HG03457 (cell line): ENCODE measurements at regions not wholly inside any gene's neighbourhood (a gene's known extent, or its start where the extent isn't known, plus 50 kb on each side); places are given as distances from the start of the nearest gene placed in this dataset.

Experiments
- ATAC-seq: cut with Tn5 transposase; IDR thresholded peaks from one replicate; pipeline ENCODE4 v1.9.1; 2021; ENCODE audit warnings: moderate number of reproducible peaks; ENCODE audit not compliant: unreplicated experiment

DNA sequence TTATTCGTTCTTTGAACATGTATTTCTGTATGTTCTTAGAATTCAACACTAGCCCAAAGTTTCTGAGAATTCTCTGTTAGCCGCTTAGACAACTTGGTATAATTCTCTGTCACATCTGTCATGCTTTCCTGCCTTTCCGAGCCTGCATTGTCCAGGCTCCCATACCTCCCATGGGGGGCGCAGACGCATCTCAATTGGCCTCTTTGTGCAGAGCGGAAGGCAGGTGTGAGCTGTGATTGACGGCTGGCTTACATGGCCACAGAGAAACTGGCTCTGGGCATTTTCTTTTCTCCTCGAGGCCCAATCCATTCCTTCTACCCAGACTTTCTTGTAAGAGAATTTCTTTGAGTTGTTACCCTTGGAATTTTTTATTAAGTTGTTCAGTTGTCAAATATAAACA is 132.7 kb upstream of the SESN3 start:
- no peak for ATAC-seq

DNA sequence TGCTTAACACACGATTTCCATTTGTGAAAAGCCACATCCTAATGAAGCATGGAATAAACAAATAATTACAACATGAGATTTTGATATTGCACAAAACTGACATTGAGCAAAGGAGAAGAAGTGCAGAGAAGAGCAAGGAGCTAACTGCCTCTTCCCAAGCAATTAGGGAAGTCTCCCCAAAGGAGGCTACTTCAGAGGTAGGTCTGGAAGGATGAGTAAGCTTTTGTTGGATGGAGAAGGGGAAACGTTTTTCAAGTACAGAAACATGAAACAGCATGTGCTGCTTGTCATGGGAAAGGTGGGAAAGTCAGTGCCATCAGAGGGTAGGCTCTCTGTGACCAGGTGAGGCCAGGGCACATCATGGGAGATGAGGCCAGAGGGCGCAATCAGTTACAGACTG is 132.2 kb upstream of the SESN3 start:
- no peak for ATAC-seq

DNA sequence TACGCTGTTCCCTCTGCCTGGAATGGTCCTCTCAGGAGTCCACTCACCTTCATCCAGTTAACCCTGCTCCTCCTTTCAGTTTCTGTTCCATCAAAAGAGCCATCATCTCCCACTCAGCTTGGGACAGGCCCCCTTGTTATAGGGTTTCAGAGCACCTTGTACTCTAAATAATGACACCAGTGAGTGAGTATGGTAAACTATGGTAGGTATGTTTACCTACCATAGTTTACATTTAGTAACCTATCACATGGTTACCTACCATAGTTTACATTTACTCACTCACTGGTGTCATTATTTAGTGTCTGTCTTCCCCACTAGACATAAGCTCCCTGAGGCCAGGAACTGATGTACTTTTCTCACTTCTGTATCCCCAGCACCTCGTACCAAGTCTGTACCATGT is 130.2 kb upstream of the SESN3 start:
- no peak for ATAC-seq

DNA sequence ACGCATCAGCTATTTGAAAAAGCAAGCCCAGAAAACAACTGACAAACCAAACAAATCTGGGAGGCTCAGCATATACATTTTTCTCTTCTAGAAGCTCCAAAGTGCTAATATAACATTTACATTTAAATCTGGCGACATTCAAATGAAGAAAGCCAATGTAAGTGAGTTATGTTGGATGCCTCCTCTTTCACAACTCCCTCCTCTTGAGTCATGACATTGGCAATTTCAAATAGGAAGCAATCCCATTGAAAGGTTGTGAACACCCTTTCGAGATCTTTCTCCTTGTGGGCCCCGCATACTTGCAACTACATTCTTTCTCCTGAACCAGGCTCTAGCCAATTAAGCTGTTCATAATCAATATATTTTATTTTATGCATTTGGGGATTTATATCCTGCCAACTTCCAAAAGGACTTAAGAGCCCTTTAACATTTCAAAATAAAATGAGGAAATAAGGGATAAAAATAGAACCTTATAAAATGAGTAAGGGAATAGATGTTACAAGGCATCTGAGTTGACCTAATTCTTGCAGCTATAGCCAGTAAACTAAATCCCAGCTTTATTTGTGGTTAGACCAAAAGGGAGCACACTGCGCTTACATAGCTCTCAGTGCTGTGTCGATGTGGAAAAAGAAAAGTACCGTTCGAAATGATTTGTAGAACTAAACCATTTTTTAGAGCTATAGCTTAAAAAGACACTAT is 129.5 kb upstream of the SESN3 start:
- no peak for ATAC-seq

DNA sequence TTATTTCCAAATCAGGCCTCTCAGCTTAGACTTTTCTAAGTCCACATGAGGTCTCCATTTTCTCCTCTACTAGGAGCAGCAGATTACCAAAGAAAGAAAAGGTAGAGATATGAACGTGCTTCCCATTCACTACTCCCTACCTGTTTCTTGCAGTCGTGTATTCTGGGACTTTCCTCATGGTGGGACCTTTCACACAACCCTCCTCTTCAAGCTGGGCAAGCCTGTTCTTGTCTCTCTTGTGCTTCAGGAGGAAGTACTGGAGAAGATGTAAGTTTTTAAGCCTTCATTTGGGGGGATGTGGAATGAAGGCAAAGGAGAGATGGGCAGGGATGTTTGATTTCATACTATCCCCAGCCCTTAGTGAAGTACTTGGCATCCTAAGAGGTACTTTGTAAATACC is 128.8 kb upstream of the SESN3 start:
- ATAC-seq: no peak

DNA sequence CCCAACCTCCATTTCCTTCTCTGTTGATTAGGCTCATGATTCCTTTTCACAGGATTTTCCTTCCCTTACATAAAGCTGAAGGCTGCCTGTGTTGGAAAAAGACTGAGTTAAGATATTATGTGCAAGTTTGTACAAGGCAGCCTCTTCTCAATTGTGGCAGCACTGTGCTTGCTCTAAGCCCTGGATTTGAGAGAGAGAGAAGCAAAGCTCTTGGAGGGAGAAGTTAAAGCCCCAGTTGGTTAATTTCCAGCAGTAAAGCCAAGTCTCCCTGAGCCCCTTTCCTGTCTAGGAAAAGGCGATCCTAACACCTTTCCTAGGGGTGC is 128.3 kb upstream of the SESN3 start:
- ATAC-seq: no peak

DNA sequence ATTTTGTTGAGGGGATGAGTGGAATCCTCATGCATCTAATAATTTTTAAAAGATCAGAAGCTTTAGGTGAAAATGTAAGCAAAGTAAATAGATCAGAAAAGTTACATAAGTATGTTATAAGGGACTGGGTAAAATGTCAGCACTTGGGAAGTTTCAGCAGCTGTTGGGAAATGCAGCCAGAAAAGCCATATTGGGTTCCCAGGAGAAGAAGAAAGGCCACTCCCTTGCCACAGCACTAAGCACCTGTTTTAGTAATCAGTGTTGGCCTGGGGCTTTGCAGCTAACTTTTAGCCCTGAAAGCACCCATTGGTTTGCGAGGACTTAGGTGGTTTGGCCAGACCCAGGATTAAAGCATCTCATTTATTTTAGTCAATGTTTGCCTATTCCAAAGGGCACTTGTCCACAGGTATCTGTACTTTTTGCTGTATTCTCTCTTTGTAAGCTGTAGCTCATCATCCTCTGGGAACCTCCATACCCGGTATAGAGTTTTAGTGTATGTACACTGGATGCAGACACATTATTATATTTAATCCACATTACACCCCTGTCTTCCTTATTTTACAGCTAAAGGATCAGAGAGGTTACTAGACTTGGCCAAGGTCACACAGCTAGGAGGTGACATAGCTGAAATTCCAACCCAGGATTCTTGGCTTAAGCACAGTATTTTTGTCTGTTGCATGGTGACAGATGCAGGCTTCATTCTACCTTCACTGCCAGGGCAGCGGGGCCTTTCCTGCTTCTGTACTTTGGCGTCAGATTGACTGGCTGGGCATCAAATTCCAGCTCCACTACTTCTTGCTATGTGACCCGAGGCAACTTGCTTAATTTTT is 127.7 kb upstream of the SESN3 start:
- no peak for ATAC-seq

DNA sequence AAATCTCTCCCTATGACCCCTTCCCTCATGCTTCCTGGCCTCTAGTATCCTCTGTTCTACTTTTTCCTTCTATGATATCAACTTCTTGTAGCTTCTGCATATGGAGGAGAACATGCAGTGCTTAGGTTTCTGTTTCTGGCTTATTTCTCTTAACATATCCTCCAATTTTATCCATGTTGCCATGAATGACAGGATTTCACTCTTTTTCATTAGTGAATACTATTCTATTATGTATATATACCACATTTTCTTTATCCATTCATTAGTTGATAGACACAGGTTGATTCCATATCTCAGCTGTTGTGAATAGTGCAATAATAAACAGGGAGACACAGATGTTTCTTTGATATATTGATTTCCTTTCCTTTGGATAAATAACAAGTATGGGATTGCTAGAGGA is 123.3 kb upstream of the SESN3 start:
- no peak for ATAC-seq

DNA sequence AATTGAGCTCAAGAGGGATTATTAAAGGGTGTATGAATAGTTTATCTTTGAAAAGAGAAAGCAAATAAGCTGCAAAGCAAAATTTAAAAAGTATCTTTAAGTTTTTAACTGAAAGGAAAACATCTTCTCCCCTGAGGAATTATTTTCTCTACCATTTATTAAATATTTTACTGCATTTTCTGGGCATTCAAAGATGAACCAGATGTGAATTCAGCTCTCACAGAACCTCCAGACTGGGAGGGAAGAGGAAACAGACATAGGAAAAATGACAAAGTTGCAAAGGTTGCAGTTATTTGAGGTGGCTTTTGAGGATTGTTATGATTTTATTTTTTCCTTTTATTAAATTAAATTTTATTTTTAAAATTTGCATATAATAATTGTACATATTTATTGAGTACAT is 122.7 kb upstream of the SESN3 start:
- ATAC-seq: no peak

DNA sequence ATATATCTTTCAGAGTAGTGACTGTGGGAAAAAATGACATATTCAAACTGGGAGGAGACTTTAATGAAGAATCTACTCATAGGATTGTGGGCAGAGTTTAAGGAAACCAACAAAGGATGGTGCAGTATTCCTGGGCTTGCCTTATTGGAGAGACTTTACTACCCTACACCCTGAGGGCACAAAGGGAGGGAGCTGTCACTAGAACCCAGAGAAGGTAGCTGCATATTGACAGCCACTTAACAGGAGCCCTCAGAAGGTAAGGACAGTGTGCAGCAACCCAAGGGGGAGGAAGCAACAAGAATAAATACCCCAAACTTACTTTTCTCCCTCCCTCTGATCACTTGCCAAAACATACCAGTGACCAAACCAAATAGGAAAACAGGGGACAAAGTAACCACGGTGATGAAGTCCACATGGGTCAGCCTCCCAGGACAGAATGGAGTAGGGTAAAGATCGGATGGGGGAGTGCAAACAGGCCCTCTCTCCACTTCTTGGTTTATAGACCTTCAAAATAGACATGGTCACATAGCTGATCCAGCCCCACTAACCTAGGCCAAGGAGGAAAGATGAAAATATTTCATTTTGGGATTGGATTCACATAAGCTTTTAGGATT is 121.8 kb upstream of the SESN3 start:
- ATAC-seq: no peak

DNA sequence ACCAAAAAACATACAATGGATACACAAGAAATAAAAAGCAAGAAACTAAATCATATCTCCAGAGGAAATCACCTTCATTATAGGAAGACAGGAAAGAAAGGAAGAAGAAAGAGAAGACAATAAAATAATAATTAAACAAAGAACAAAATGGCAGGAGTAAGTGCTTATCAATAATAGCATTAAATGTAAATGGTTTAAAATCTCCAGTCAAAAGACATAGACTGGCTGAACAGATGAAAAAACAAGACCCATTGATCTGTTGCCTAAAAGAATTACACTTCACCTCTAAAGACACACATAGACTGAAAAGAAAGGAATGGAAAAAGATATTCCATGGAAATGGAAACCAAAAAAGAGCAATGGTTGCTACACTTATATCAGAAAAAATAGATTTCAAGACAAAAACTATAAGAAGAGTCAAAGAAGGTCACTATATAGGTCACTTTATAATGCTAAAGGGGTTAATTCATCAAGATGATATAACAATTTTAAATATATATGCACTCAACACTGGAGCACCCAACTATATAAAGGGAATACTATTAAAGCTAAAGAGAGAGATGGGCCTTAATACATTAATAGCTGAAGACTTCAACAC is 118.4 kb upstream of the SESN3 start:
- no peak for ATAC-seq

DNA sequence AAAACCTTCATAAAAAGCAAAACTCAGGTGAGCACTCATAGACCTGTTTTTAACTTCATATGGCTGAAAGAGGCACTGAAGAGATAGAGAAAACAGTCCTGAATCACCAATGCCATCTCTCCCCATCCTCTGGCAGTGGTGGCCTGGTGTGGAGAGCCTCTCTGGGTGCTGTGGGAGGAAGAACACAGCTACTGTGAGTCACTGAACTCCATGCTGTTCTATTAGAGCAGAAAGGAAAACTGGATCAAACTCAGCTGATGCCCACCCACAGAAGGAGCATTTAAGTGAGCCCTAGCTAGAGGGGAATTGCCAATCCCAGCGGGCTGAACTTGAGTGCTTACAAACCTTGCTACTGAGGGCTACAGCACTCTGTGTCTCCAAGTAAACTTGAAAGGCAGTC is 115.3 kb upstream of the SESN3 start:
- no peak for ATAC-seq

DNA sequence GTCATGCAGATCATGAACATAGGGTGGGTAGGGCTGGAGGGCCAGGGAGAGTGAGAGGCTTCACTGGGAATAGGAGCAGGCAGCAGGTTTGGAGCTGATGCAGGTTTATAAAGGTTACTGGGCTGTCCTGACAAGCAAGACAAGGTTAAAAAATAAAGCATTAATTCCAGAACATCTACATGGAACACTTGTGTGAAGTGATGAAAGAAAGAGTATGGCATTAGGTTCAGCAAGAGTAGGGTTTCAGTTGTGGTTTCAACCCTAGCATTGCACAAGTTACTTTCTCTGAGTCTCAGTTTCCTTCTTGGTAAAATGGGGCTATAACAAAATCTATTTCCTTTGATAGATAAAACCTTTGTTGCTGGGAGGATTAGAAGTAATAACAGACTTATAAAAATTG is 114.6 kb upstream of the SESN3 start:
- no peak for ATAC-seq

DNA sequence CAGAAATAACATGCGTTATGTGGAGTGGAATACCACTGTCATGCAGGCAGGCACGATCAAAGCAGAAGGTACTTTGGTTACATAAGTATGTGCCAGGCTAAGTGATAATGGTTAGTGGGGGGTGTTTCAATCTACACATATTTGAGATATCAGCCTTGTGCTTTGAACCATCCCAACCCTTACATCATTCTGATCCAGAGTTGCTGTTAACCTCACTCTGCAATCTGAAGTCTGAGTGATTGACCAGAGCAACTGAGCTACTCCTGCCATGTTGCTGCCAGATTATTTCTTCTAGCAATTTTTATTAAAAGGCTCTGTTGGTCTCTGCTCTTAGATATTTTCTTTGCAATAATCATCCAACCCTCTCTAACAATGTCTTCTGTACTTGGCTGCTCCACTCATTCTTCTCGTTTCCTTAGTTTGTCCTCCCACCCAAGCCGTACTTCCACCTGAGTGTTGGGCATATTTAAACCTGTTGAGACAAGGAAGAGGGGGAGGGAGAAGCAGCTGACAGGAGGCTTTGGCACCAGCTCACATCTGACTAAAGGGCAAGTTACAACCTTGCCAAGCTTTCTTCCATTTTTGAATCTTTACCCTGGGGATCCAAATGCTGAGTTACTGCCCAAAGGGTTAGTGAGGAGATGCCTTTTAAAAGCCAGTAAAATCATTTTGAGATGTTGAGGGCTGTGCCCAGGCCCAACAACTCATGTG is 114.1 kb upstream of the SESN3 start:
- ATAC-seq: no peak

DNA sequence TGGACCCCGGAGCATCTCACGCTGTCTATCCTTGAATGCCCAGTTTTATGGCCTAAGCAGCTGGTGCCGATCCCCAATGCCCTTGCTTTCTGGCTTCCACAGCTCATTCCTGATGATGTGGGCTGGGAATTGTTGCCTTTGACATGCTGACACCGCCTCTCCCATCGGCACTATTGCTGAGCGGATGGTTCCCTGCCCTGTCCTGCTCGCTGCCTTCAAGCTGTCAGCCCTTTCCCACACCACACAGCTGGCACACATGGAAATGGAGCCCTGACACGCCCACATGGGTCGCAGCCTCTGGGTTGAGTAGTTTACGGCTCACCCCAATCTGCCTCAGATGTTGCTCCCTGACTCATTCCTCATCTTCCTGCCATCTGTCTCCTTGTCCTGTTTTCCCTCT is 110.2 kb upstream of the SESN3 start:
- ATAC-seq: no peak

DNA sequence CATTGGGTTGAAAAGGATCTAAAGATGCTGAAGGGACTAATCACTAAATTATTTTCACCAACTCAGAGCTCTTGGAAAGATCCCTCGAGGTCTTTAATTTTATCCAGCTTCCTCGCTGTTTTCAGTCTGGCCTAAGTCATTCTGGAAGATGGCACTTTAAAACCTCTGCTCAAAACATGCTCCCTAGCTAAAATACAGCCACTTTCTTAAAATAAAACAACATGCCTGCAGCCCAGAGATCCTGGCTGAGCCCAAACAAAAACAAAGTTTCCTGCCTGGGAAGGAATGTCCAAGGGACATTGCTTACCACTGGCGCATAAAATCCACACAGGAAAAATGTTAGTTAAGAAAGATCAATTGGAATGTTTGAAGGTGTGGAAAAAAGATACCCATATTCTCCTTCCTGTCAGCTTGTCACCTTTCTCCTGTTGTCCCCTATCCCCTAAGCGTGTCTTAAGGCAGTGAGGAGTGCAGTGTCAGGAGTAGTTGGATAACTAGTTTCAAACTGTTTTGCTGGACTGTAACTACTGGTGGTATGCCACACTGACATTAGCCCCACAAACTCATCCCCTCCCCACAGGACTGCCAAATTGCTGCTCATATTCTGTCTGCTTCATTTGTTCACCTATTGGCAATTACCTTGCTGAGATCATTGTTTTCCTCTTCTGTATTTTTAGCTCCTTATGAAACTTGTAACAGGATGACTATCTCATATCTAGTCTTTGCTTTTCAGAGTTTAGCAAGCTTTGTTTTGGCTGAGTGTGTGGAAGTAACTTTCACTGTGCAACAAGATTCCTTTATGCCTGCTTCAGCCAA is 108.3 kb upstream of the SESN3 start:
- no peak for ATAC-seq

DNA sequence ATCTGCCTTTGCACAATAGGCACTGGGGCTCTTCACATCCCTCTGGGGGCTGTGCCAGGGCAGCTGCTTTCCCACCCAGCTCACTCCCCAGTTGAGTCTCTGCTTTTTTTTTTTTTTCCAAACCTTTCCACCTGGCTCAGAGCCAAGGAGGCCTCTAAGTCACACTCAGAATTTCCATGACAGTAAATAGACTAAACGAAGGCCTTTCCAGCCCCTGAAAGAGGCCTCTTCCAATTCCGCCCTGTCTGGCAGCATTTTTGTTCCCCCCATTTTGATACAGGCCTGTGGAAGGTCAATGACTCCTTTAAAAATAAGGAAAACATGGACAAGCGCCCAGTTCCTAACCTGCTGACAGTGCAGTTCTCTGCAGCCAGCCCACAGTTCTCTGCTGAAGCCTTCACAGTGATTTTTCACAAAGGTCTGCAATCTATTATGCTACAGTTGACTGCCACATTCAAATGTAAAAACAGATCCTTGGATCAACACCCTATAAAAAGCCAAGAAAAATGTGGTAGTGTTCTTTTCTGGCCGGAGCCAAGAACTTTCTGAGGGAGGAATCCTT is 107.5 kb upstream of the SESN3 start:
- no peak for ATAC-seq

DNA sequence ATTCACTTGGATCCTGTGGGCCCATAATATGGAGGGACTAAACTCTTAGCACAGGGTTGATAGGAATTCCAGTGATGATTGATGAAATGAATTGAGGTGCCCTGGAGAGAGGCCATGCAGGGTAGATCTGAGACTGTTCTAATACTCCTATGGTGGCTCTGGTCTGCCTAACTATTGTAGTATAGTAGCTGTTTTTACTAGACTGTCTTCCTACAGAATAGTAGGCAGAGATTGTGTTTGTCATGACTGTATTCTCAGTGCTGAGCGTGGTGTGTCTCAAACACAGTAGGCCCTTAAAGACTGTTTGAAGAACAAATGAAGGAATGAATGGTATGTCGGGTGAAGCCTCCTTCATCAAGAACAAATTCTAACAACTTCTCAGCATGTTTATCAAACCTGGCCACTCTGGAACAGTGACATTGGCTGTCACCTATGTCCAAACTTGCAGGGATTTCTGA is 107.0 kb upstream of the SESN3 start:
- ATAC-seq: no peak

DNA sequence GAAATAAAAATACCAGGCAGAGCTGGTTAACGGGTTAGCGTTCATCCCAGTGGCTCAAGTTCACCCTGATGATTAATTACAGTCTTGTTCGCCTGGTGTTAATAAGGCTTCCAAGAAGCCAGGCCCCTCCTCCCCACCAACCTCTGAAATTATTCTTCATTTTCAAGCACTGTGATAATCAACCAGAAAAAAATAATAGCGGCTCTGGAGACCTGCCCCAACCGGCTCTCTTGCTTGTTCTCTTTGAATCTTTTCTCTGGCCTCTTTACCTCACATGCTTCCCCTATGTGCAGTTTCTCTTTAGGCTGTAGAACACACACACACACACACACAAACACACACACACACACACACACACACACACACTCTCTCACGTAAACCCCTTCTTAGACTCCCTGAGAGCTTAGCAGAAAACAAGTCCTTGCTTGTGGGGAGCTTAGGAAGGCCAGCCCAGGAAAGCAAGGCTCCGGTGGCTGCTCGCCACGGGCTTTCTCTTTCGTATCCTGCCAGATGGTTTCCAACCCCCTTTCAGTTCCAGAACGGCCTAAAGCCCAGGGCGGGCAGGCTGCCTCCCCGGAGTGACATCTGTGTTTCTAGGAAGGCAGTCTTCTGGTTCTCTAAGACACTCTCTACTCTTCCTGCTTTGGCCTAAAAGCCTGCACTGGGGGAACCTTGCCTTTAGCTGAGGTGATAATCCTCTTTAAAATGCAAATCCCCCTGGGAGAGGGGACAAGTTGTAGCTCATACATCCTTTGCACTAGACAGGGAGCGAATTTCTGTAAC is 106.4 kb upstream of the SESN3 start:
- peak; percentile 93 for ATAC-seq
